ENCODE measurements at regions not wholly inside any gene's neighbourhood (a gene's known extent, or its start where the extent isn't known, plus 50 kb on each side); places are given as distances from the start of the nearest gene placed in this dataset.

DNA sequence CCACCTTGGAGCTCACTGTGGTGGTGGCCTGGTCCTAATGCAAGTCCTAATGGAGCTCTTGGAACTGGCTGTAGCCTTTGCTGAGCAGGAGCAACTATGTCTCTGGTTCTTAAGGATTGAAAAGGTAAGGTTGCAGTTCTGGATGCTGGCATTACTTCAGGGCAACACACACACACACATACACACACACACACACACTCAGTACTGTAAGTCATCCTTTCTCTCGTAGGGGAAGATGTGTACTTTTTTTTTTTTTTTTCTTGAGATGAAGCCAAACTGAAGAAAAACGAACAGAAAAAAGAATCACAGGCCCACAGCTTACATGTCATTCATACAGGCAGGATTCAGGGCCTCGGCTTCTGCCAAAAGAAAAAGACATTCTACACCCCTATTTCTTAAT, 81.1 kb upstream of the RPS23 start:
- TF ChIP-seq POLR2A (IDR thresholded peaks at IDR 0.05) = no peak
- TF ChIP-seq, protein P1, sequence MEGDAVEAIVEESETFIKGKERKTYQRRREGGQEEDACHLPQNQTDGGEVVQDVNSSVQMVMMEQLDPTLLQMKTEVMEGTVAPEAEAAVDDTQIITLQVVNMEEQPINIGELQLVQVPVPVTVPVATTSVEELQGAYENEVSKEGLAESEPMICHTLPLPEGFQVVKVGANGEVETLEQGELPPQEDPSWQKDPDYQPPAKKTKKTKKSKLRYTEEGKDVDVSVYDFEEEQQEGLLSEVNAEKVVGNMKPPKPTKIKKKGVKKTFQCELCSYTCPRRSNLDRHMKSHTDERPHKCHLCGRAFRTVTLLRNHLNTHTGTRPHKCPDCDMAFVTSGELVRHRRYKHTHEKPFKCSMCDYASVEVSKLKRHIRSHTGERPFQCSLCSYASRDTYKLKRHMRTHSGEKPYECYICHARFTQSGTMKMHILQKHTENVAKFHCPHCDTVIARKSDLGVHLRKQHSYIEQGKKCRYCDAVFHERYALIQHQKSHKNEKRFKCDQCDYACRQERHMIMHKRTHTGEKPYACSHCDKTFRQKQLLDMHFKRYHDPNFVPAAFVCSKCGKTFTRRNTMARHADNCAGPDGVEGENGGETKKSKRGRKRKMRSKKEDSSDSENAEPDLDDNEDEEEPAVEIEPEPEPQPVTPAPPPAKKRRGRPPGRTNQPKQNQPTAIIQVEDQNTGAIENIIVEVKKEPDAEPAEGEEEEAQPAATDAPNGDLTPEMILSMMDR (IDR thresholded peaks at IDR 0.05) = no peak

Data from uterus (tissue), 2 donors.